Right lobe of liver (tissue), 4 donors: ENCODE measurements at regions not wholly inside any gene's neighbourhood (a gene's known extent, or its start where the extent isn't known, plus 50 kb on each side); places are given as distances from the start of the nearest gene placed in this dataset.

ENCODE experiments used
- CTCF ChIP-seq, 4 donors: fragments of 200-600 bp in 3 of 4; fragments of 450-650 bp in 1 of 4; IDR thresholded peaks; one replicate each; pipeline versions ENCODE4 v1.5.1 to v1.8.0; 2016 to 2022; ENCODE audit warnings: antibody characterized with exemption in 4 of 4, mild to moderate bottlenecking in 2 of 4
- POLR2A ChIP-seq: fragments of 450-650 bp; IDR thresholded peaks from one replicate; pipeline ENCODE4 v1.6.1; 2017; ENCODE audit warnings: antibody characterized with exemption, mild to moderate bottlenecking
- donor health status: DM: no; HTN: no; CAD: no.
- donor health status: DM: no; HTN: no; CAD: no.
- donor health status: DM: no; HTN: yes; CAD: no.

GRCh38 chr6:141851063-141851462 is 281.7 kb upstream of the GJE1 start:
- TF ChIP-seq CTCF (IDR thresholded peaks at IDR 0.05), result no peak
- no peak for TF ChIP-seq POLR2A
